Vagina (tissue), 2 donors: ENCODE measurements at regions not wholly inside any gene's neighbourhood (a gene's known extent, or its start where the extent isn't known, plus 50 kb on each side); places are given as distances from the start of the nearest gene placed in this dataset.
"Not testable (repeated sequence)": the region's sequence is repeated elsewhere in the genome, so short reads cannot be mapped to it uniquely, and the experiment has no call there.

ENCODE experiments used
- POLR2A ChIP-seq, 2 donors: fragments of 450-650 bp; IDR thresholded peaks; one replicate each; pipeline ENCODE4 v1.6.1; 2017; ENCODE audit warnings: antibody characterized with exemption in 2 of 2, mild to moderate bottlenecking in 2 of 2, moderate library complexity in 2 of 2
- TF ChIP-seq, protein P1 (sequence below), 3 experiments: fragments of 450-650 bp in 2 of 3; fragments of 200-600 bp in 1 of 3; sonication (generic) in 1 of 3; IDR thresholded peaks; one replicate each; pipeline ENCODE4 v1.5.1; 2017 to 2019; ENCODE audit warnings: antibody characterized with exemption in 3 of 3, mild to moderate bottlenecking in 2 of 3, moderate library complexity in 2 of 3

GRCh38 chr3:75446948-75447347, 217.2 kb upstream of the FRG2C start:
- TF ChIP-seq POLR2A (IDR thresholded peaks at IDR 0.05) = not testable (repeated sequence)
- TF ChIP-seq, protein P1, sequence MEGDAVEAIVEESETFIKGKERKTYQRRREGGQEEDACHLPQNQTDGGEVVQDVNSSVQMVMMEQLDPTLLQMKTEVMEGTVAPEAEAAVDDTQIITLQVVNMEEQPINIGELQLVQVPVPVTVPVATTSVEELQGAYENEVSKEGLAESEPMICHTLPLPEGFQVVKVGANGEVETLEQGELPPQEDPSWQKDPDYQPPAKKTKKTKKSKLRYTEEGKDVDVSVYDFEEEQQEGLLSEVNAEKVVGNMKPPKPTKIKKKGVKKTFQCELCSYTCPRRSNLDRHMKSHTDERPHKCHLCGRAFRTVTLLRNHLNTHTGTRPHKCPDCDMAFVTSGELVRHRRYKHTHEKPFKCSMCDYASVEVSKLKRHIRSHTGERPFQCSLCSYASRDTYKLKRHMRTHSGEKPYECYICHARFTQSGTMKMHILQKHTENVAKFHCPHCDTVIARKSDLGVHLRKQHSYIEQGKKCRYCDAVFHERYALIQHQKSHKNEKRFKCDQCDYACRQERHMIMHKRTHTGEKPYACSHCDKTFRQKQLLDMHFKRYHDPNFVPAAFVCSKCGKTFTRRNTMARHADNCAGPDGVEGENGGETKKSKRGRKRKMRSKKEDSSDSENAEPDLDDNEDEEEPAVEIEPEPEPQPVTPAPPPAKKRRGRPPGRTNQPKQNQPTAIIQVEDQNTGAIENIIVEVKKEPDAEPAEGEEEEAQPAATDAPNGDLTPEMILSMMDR (IDR thresholded peaks at IDR 0.05) = not testable (repeated sequence)
